GM18873 (cell line): ENCODE measurements at regions not wholly inside any gene's neighbourhood (a gene's known extent, or its start where the extent isn't known, plus 50 kb on each side); places are given as distances from the start of the nearest gene placed in this dataset.

Experiments
- ATAC-seq: cut with Tn5 transposase; IDR thresholded peaks from one replicate; pipeline ENCODE4 v1.9.1; 2021; ENCODE audit warnings: mild to moderate bottlenecking, moderate library complexity, moderate number of reproducible peaks; ENCODE audit not compliant: unreplicated experiment, low FRiP score

- no peak for ATAC-seq
Observed at GRCh38 chr12:127649961-127650360, 617.0 kb upstream of the TMEM132C start.

- no peak for ATAC-seq
Observed at GRCh38 chr12:127650626-127651025, 616.3 kb upstream of the TMEM132C start.

DNA sequence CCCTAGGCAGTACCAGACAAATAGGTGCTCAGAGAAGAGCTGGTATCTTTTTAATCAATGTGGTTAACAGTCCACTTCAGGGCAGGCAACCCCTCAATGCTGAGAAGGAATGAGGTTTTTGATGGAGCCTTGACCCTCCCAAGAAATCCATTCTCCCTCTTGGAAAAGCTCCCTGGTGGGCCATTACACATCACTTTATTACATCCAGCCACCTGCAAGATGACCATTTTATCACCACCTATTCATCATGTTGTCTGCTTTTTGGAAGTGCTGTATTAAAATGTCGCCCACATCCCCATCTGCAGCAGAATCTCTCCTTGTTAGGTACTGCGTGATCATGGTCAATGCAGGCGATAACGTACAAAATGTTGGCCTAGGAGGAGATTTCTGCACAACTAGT, 614.7 kb upstream of the TMEM132C start:
- ATAC-seq, result no peak

DNA sequence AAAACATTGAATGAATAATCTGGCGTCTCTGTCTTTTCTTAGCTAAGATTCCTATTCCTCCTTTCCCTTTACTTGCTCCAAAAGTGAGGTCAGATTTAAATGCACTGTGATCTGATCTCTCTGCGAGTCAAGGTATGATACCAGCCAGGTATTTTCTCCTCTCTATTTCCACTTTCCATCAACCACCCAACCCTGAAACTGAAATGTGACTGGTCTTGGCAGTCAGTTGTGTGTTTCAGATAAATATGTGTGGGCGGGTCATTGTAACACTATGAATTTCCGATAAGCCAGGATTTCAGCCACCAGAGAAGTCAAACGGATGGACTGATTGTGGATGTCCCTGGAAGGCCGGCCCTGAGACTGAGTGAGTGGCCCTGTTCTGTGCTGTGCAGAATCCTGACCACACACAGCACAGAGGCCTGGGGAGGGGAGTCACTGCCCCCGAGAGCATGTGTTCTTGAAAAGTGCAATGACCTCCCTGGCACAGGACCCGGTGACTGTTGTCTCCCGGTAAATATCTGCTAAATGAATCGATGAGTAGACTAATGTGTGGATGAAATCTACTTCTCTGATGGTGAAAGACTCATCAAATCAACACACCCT, 612.5 kb upstream of the TMEM132C start:
- no peak for ATAC-seq

DNA sequence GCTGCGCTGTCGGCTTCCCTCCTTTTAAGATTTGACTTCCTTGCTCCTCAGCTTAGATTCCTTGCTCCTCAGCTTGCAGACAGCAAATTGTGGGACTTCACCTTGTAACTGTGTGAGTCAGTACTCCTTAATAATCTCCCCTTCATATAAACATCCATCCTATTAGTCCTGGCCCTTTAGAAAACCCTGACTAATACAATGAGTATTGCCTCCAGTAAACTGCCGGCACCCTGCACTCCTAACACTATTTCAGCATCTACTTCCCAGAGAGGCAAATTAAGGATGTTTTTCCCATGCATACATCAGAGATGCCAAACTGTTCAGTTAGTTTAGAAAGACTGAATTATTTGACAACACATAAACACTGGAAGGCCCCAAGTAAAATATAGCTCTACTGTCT, 611.3 kb upstream of the TMEM132C start:
- ATAC-seq, result no peak

GRCh38 chr12:127656266-127656665, 610.7 kb upstream of the TMEM132C start:
- no peak for ATAC-seq

DNA sequence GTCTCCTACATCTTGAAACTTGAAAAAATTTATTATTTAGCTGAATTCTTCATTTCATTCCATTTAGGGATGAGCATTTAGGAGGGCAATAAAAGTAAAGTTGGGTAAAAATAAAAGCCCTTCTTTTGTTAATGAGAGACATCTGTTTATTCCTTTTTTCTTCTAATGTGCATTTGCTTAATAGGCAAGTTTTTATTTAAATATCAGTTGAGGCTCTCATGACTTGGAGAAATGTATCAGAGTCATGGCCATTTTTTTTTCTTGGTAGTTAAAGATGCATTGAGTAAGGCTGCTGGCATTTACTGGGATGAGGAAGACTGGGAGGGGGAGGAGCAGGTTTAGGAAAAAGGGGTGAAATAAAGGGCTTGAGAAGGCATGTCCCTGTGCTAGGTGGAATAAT, 609.9 kb upstream of the TMEM132C start:
- no peak for ATAC-seq

DNA sequence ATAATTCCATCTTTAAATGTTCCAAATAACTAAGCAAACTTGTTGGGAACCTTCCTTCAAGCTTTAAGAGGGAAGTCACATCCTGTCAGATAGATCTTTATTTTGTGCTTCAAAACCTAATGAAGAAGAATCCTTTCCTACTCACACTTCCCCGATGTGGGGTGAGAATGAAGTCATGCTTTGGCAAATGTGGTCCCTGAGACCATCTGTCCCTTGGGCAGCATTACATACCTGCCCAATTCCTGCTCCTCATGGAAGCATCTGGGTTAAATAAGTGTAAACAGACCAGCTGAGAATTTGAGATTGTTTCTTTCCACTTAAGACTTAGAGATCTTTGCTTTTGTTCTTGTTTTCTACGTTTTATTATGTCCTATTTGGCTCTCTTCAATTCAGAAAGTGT, 606.0 kb upstream of the TMEM132C start:
- no peak for ATAC-seq

DNA sequence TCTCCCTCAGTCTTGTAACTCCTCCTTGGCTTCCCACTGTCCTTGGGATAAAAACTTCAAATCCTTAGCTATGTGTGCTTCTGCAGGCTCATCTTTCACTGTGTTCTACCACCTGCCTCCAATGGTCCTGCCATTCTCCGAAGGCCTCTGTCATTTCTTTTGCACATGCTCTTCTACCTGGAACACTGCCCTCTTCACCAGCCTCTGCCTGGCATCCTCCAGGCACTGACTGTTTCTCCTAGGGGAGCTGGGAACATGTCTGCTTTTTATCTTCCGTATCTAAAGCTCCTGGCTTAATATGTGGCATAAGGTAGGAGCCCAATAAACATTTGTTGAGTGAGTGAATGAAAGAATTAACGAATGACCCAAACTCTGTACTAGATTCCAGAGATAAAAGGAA, 603.3 kb upstream of the TMEM132C start:
- ATAC-seq, result no peak

GRCh38 chr12:127664901-127665300, 602.1 kb upstream of the TMEM132C start:
- no peak for ATAC-seq

- ATAC-seq, result no peak
Observed at GRCh38 chr12:127667131-127667685, 599.8 kb upstream of the TMEM132C start.

- ATAC-seq, result no peak
Observed at GRCh38 chr12:127670294-127670693, 596.7 kb upstream of the TMEM132C start.

DNA sequence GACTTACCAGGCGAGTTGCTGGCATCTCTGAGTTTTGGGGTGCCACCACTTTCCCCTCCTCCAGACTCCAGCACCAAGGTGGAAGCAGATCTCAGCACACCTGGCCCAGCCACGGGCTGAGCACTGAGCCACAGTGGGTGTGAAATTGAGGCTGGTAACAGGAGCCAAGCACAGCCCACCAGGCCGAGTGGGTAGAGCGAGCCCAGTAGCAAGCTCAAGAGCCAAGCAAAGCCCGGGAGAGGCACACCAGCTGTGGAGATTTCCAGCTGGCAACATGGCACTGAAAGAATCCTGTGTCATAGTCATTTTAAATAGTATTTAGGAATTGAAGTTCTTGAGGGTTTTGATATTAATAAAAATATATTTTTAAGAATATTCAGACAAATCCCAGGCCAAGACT, 596.2 kb upstream of the TMEM132C start:
- no peak for ATAC-seq

DNA sequence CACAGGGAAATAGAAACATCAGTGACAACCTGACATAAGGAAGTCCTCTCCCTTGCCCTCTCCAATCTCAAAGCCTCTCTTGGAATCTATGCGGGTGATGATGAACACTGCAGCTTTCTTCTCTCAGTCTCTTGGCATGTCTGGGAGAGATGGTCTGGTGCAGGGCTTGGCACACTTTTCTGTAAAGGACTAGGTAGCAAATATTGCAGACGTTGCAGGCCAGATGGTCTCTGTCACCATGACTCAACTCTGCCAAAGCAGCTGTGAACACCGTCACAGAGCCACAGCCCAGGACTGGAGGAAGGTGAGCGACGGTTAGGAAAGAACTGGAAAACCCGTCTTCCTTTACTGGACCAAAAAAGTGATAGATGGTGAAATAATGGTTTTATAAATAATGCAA, 591.0 kb upstream of the TMEM132C start:
- no peak for ATAC-seq

GRCh38 chr12:127677537-127678131, 589.3 kb upstream of the TMEM132C start:
- ATAC-seq, result no peak

DNA sequence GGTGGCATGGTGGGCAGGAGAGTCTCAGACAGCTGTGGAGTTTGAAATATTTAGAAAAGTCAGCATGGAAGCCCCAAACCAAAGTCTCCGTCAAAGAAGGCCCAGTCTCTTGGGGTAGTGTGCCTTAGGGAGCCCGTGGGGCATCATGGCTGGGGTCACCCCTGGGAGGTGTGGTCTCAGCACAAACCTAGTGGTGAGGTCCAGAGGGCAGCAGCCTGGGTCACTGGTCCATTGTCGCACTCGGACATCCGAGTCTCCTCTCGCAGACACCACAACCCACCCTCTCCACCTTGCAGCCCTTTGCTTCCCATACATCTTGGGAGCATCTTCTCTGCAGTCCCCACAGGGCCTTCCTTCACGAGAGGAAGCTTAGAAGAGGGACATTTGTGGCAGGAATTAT, 588.0 kb upstream of the TMEM132C start:
- no peak for ATAC-seq

GRCh38 chr12:127680516-127680915, 586.5 kb upstream of the TMEM132C start:
- no peak for ATAC-seq

DNA sequence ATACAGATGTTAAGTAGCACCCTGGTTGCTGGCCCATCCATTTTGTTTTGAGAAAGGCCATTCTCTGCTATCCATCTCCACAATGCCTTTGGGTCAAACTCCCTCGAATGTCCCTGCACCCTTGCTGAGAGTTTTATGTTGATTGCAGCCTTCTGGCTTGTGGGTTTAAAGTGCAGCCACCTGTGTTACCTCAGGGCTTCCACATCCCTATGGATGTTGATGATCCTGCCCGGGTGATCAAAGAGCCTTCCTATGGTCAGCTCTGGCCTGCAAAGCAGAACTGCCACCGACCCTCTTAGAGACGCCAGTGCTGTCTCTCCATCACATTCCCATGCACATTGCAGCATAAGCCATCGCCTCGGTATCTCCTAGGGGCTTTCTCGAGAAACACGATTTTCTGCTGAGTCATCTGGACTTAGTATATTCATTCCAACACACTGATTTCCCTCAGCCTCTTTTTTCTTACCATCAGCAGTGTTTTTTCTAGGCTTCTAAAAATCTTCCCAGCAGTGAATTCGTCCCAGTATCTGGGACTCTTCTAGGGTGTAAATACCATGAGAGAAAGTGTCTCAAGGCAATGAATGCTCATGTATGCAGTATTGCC, 585.7 kb upstream of the TMEM132C start:
- no peak for ATAC-seq

DNA sequence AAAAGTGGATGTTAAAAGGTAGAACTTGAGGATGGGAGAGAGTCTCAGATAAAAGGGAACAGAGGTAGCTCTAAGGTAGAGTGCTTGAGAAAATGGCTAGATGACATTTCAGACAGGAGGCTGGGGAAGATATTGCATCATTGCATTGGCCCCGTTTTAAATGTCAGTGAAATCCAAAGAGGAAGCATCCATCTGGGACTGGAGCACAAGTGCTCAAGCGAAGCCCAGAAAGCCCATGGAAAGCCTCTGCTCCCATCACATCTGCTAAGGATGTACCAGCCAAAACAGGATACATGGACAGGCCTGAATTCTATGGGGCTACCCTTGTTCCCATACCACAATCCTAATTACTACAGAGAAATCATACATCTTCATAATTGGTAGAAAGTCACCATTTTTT, 581.5 kb upstream of the TMEM132C start:
- ATAC-seq, result no peak

- no peak for ATAC-seq
Observed at GRCh38 chr12:127685931-127686330, 581.0 kb upstream of the TMEM132C start.

GRCh38 chr12:127687181-127687580, 579.8 kb upstream of the TMEM132C start:
- no peak for ATAC-seq

GRCh38 chr12:127688906-127689428, 578.0 kb upstream of the TMEM132C start:
- no peak for ATAC-seq
